ENCODE measurements at regions not wholly inside any gene's neighbourhood (a gene's known extent, or its start where the extent isn't known, plus 50 kb on each side); places are given as distances from the start of the nearest gene placed in this dataset.

DNA sequence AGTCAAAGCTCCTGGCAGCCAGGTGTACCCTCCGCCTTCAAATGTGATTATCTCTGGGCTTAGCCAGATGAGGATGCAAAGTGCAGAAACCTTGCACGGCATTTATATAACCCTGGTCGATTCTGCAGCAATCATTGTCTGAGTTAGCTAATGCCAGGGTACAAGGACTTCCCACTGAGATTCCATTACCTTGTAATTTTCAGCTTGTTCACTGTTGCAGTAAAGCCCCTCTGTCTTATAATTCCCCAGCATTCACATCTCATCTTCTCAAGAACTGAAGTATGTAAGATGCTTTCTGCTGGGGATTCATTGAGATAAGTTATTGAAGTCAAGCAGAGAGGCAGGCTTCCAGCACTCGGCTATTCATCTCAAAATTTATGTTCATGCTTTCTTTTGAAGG is 1090.6 kb upstream of the AUTS2 start:
- Histone ChIP-seq H3K9me3 (ENCODE audit: control insufficient read depth, insufficient read depth, low read length) (peaks cover 16% of the 10 kb centered on the region; the same call in 1 of the 2 replicates), H3K36me3 (ENCODE audit: control insufficient read depth, low read length) (no peaks in the 10 kb centered on the region), H3K27me3 (ENCODE audit: control insufficient read depth, low read length) (no peaks in the 10 kb centered on the region), H3K79me2 (ENCODE audit: control insufficient read depth, low read length) (no peaks in the 10 kb centered on the region), H3K4me3 (ENCODE audit: low read length) (no peak overlapping the region), H3K4me2 (ENCODE audit: low read length) (no peak overlapping the region), H3F3A (ENCODE audit: control insufficient read depth, insufficient read depth) (no peaks in the 10 kb centered on the region), H3K27ac (ENCODE audit: low read depth, low read length) (no peak overlapping the region), H3K4me1 (ENCODE audit: control insufficient read depth, low read length) (no peaks in the 10 kb centered on the region), H3K9me2 (replicated peaks; ENCODE audit: control insufficient read depth, low read length) (no peaks in the 10 kb centered on the region), H4K20me1 (ENCODE audit: control insufficient read depth, insufficient read depth, low read depth, low read length) (no peaks in the 10 kb centered on the region)
- TF ChIP-seq, protein P1, sequence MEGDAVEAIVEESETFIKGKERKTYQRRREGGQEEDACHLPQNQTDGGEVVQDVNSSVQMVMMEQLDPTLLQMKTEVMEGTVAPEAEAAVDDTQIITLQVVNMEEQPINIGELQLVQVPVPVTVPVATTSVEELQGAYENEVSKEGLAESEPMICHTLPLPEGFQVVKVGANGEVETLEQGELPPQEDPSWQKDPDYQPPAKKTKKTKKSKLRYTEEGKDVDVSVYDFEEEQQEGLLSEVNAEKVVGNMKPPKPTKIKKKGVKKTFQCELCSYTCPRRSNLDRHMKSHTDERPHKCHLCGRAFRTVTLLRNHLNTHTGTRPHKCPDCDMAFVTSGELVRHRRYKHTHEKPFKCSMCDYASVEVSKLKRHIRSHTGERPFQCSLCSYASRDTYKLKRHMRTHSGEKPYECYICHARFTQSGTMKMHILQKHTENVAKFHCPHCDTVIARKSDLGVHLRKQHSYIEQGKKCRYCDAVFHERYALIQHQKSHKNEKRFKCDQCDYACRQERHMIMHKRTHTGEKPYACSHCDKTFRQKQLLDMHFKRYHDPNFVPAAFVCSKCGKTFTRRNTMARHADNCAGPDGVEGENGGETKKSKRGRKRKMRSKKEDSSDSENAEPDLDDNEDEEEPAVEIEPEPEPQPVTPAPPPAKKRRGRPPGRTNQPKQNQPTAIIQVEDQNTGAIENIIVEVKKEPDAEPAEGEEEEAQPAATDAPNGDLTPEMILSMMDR (IDR thresholded peaks at IDR 0.05; ENCODE audit: low read depth, low read length, poor library complexity, severe bottlenecking): no peak
- no peak for TF ChIP-seq EZH2phosphoT487 (IDR thresholded peaks at IDR 0.05; ENCODE audit: borderline replicate concordance, low read length)

DNA sequence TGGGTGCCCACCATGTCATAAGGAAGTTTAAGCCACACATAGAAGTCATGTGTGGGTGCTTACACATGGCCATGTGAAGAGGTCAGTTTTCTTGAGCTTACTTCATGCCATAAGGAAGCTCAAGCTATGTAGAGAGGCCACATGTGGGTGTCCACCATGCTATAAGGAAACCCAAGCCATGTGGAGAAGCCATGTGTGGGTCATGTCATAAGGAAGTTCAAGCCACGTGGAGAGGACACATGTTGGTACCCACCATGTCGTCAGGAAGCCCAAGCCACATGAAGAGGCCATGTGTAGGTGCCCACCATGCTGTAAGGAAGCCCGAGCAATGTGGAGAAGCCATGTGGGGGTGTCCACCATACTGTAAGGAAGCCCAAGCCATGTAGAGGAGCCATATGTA is 1089.2 kb upstream of the AUTS2 start:
- Histone ChIP-seq H3K36me3 (ENCODE audit: control insufficient read depth, low read length) (no peaks in the 10 kb centered on the region), H3K4me3 (ENCODE audit: low read length) (no peak overlapping the region), H3K27ac (ENCODE audit: low read depth, low read length) (no peak overlapping the region), H3K4me2 (ENCODE audit: low read length) (no peak overlapping the region), H4K20me1 (ENCODE audit: control insufficient read depth, insufficient read depth, low read depth, low read length) (no peaks in the 10 kb centered on the region), H3K27me3 (ENCODE audit: control insufficient read depth, low read length) (no peaks in the 10 kb centered on the region), H3K9me2 (replicated peaks; ENCODE audit: control insufficient read depth, low read length) (no peaks in the 10 kb centered on the region), H3K4me1 (ENCODE audit: control insufficient read depth, low read length) (no peaks in the 10 kb centered on the region), H3K79me2 (ENCODE audit: control insufficient read depth, low read length) (no peaks in the 10 kb centered on the region), H3K9me3 (ENCODE audit: control insufficient read depth, insufficient read depth, low read length) (peaks cover 11% of the 10 kb centered on the region; the same call in 1 of the 2 replicates), H3F3A (ENCODE audit: control insufficient read depth, insufficient read depth) (no peaks in the 10 kb centered on the region)
- TF ChIP-seq EZH2phosphoT487 (IDR thresholded peaks at IDR 0.05; ENCODE audit: borderline replicate concordance, low read length): no peak
- TF ChIP-seq, protein P1 (IDR thresholded peaks at IDR 0.05; ENCODE audit: low read depth, low read length, poor library complexity, severe bottlenecking): no peak

DNA sequence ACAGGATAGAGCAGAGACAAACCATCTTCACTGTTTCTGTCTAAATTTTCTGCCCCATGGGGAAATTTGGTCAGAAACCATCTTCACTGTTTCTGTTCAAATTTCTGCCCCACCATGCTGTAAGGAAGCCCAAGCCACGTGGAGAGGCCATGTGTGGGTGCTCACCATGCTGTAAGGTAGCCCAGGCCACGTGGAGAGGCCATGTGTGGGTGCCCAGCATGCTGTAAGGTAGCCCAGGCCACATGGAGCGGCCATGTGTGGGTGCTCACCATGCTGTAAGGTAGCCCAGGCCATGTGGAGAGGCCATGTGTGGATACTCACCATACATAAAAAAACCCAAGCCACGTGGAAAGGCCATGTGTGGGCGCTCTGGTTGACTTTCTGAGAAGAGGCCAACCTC is 1088.7 kb upstream of the AUTS2 start:
- Histone ChIP-seq H3K36me3 (ENCODE audit: control insufficient read depth, low read length) (no peaks in the 10 kb centered on the region), H3K9me2 (replicated peaks; ENCODE audit: control insufficient read depth, low read length) (no peaks in the 10 kb centered on the region), H3K79me2 (ENCODE audit: control insufficient read depth, low read length) (no peaks in the 10 kb centered on the region), H3K9me3 (ENCODE audit: control insufficient read depth, insufficient read depth, low read length) (peaks cover 9% of the 10 kb centered on the region; the same call in 1 of the 2 replicates), H4K20me1 (ENCODE audit: control insufficient read depth, insufficient read depth, low read depth, low read length) (no peaks in the 10 kb centered on the region), H3K4me3 (ENCODE audit: low read length) (no peak overlapping the region), H3K27me3 (ENCODE audit: control insufficient read depth, low read length) (no peaks in the 10 kb centered on the region), H3F3A (ENCODE audit: control insufficient read depth, insufficient read depth) (no peaks in the 10 kb centered on the region), H3K4me1 (ENCODE audit: control insufficient read depth, low read length) (no peaks in the 10 kb centered on the region), H3K27ac (ENCODE audit: low read depth, low read length) (no peak overlapping the region), H3K4me2 (ENCODE audit: low read length) (no peak overlapping the region)
- no peak for TF ChIP-seq EZH2phosphoT487 (IDR thresholded peaks at IDR 0.05; ENCODE audit: borderline replicate concordance, low read length)
- TF ChIP-seq, protein P1 (IDR thresholded peaks at IDR 0.05; ENCODE audit: low read depth, low read length, poor library complexity, severe bottlenecking): no peak

Measured in DOHH2 (cell line).